BJ (cell line): ENCODE measurements at regions not wholly inside any gene's neighbourhood (a gene's known extent, or its start where the extent isn't known, plus 50 kb on each side); places are given as distances from the start of the nearest gene placed in this dataset.

Source experiments
- CTCF ChIA-PET: fragments of 350-600 bp; formaldehyde crosslinking; extraction: SDS; loops from one replicate; lab custom pipeline; 2021; ENCODE audit warnings: antibody characterized with exemption, inconsistent platforms; lab: Yijun Ruan, JAX
- POLR2A ChIA-PET: fragments of 300-600 bp; sonication (Branson Sonifier 250); formaldehyde crosslinking; extraction: SDS; loops from one replicate; lab custom pipeline; 2021; ENCODE audit warnings: antibody characterized with exemption; lab: Charles Lee
- DNase-seq: peaks from one replicate; pipeline ENCODE4 v3.0.0-alpha.2; 2011; ENCODE audit warnings: low read depth
- H3K27me3 ChIP-seq: 2 replicates; pipeline ENCODE4 v1.6.0; 2011; ENCODE audit warnings: low read length; ENCODE audit not compliant: control insufficient read depth, insufficient read depth
- H3K36me3 ChIP-seq: 2 replicates; pipeline ENCODE4 v1.5.1; 2011; ENCODE audit warnings: low read length; ENCODE audit not compliant: control insufficient read depth, insufficient read depth
- H3K4me3 ChIP-seq: 2 replicates; pipeline ENCODE4 v1.5.1; 2011; ENCODE audit warnings: low read depth, mild to moderate bottlenecking, control low read depth, low read length
- TF ChIP-seq, protein P1 (sequence below): IDR thresholded peaks from 2 replicates; pipeline ENCODE4 v1.5.1; 2011; ENCODE audit warnings: low read depth, mild to moderate bottlenecking, control low read depth, inconsistent platforms, low read length, moderate library complexity; ENCODE audit not compliant: insufficient read depth

DNA sequence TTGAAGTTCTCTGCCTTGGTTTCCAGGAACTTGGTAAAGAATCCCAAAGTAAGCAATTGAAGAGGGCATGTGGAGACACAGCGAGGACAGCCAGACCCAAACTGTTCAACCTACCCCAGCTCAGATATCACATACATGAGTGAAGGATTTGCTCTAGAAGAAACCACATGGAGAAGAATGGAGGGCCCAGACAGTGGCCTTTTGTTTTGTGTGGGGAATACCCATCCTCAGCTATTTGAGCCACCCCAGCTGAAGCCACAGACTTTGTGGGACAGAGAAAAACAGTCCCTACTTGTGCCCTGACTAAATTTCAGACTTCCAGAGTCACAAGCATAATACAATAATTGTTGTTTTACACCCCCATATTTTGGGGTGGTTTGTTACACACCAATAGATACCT, 387.1 kb downstream of the ZSWIM6 start:
- ChIA-PET CTCF (no interaction called here), POLR2A (no interaction called here)
- Histone ChIP-seq H3K36me3 (no peaks in the 10 kb centered on the region), H3K27me3 (no peaks in the 10 kb centered on the region), H3K4me3 (no peak overlapping the region)
- TF ChIP-seq, protein P1, sequence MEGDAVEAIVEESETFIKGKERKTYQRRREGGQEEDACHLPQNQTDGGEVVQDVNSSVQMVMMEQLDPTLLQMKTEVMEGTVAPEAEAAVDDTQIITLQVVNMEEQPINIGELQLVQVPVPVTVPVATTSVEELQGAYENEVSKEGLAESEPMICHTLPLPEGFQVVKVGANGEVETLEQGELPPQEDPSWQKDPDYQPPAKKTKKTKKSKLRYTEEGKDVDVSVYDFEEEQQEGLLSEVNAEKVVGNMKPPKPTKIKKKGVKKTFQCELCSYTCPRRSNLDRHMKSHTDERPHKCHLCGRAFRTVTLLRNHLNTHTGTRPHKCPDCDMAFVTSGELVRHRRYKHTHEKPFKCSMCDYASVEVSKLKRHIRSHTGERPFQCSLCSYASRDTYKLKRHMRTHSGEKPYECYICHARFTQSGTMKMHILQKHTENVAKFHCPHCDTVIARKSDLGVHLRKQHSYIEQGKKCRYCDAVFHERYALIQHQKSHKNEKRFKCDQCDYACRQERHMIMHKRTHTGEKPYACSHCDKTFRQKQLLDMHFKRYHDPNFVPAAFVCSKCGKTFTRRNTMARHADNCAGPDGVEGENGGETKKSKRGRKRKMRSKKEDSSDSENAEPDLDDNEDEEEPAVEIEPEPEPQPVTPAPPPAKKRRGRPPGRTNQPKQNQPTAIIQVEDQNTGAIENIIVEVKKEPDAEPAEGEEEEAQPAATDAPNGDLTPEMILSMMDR: no peak
- no peak for DNase-seq

DNA sequence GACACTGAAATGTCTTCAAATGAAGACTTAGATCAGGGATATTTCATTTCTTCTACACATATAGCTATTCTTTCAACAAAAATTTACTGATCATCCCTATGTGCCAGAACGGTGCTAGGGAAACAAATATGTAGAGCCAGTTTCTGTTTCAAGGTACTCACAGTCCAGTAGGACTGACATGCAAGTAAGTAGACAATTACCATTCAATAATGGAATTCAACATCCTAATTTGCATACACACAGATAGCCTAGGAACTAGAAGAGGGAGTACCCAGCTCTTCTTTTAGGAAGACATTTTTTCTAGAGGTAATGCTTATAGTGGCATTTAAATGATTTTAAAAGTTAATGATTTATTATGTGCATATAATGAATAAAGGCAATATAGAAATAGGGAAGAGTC, 388.8 kb downstream of the ZSWIM6 start:
- H3K4me3 ChIP-seq: no peak overlapping the region
- POLR2A ChIA-PET: no interaction called here
- CTCF ChIA-PET: no interaction called here
- TF ChIP-seq, protein P1: no peak
- H3K27me3 ChIP-seq: no peaks in the 10 kb centered on the region
- DNase-seq: no peak
- H3K36me3 ChIP-seq: no peaks in the 10 kb centered on the region

DNA sequence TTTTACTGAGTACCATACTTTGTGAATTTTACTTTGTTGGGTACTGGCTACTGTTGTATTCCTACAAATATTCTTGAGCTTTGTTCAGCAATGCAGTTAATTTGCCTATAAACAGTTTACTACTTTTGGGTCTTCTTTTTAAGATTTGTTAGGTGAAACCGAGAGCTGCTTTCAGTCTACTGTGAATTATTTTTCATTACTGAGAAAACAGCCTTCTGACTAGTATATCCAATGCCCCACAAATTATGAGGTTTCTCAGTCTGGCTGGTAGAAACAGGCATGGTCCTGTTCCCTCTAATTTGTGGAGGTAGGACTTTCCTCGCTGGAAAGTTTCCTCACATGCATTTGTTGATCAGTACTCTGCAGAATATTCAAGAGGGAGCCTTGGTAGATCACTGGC, 392.0 kb downstream of the ZSWIM6 start:
- DNase-seq: no peak
- H3K4me3 ChIP-seq: no peak overlapping the region
- TF ChIP-seq, protein P1: no peak
- no peaks in the 10 kb centered on the region for H3K27me3 ChIP-seq
- CTCF ChIA-PET: no interaction called here
- POLR2A ChIA-PET: no interaction called here
- H3K36me3 ChIP-seq: no peaks in the 10 kb centered on the region

DNA sequence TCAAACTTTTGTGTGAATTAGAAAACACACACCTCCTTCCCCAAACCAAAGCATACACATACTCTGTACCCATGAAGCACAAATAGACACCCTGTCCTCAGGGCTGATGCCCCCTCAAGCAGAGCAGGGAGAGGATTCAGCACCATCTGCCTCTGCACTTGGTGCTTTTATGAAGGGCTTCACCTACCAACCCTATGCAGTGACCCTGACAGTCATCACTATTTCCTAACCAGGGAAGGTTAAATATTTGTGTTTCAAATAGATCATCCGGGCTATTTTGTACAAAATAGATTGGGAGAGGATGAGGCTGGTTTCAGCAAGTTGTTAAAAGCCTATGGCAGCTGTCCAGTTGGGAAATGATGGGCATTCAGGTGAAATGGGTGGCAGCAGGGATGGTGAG, 396.2 kb downstream of the ZSWIM6 start:
- POLR2A ChIA-PET: no interaction called here
- no peak for DNase-seq
- CTCF ChIA-PET: interaction anchor here (1.0 kb wide), 1 partner anchor 8 kb away, joined by 3 read pairs; no protein-coding TSS in a partner anchor
- H3K36me3 ChIP-seq: no peaks in the 10 kb centered on the region
- no peak overlapping the region for H3K4me3 ChIP-seq
- TF ChIP-seq, protein P1: no peak
- no peaks in the 10 kb centered on the region for H3K27me3 ChIP-seq

DNA sequence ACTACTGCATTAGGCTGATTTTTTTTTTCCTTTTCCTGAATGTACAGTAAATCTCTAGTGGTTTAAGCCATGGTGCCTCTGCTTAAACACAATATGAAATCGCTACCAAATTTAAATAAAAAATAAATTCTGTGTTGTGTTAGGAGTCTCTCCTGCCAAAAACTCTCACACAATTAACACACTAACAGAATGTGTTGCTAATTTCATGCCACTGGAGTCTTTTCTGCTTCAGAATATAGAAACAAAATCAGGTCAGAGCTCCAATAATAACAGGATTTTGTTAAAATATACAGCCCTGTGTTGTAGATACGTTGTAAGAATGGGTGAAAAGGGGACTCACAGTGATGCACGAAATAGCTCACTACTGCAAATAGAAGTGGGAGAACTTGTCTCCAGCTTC, 398.8 kb downstream of the ZSWIM6 start:
- no peak for DNase-seq
- CTCF ChIA-PET: no interaction called here
- Histone ChIP-seq H3K4me3 (no peak overlapping the region), H3K36me3 (no peaks in the 10 kb centered on the region), H3K27me3 (no peaks in the 10 kb centered on the region)
- POLR2A ChIA-PET: no interaction called here
- TF ChIP-seq, protein P1: no peak
